GM19035 (cell line): ENCODE measurements at regions not wholly inside any gene's neighbourhood (a gene's known extent, or its start where the extent isn't known, plus 50 kb on each side); places are given as distances from the start of the nearest gene placed in this dataset.

ENCODE experiments used
- ATAC-seq: cut with Tn5 transposase; IDR thresholded peaks from one replicate; pipeline ENCODE4 v1.9.1; 2021; ENCODE audit not compliant: unreplicated experiment

DNA sequence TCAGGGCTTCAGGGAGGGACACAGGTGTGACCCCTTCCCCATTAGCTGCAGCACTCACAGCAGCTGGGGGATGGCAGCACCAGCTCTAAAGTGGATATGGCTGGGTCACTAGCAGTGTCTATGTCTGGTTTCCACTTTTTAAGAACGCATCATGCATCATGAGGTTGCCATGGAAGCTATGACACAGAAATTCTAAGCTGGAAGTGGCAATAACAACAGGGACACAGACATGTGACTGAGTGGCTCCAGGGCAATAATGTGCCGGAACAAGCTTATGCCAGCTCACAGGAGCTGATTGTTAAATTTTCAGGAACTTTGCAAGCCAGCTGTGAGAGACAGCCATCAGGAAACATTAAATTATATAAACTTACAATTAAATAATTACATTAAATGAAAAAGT is 51.2 kb upstream of the NFASC start:
- ATAC-seq = no peak
